ENCODE measurements at regions not wholly inside any gene's neighbourhood (a gene's known extent, or its start where the extent isn't known, plus 50 kb on each side); places are given as distances from the start of the nearest gene placed in this dataset.

GRCh38 chr9:135326141-135326540 is 153.4 kb upstream of the PPP1R26 start:
- DNase-seq = no peak

GRCh38 chr9:135326633-135327152 is 152.9 kb upstream of the PPP1R26 start:
- no peak for DNase-seq

GRCh38 chr9:135328485-135329417 is 150.8 kb upstream of the PPP1R26 start:
- no peak for DNase-seq

- peak; percentile 99 for DNase-seq
These were observed 149.8 kb upstream of the PPP1R26 start for GRCh38 chr9:135329571-135330306.

- DNase-seq = no peak
These were observed 149.3 kb upstream of the PPP1R26 start for GRCh38 chr9:135330307-135330631.

- DNase-seq = no peak
These were observed 148.6 kb upstream of the PPP1R26 start for GRCh38 chr9:135330685-135331590.

GRCh38 chr9:135332516-135332915 is 147.1 kb upstream of the PPP1R26 start:
- no peak for DNase-seq

- DNase-seq = no peak
These were observed 146.4 kb upstream of the PPP1R26 start for GRCh38 chr9:135332979-135333748.

- no peak for DNase-seq
These were observed 144.6 kb upstream of the PPP1R26 start for GRCh38 chr9:135334953-135335460.

GRCh38 chr9:135335691-135336181 is 143.8 kb upstream of the PPP1R26 start:
- DNase-seq = no peak

GRCh38 chr9:135336722-135337527 is 142.7 kb upstream of the PPP1R26 start:
- DNase-seq = no peak

- DNase-seq = no peak
These were observed 141.0 kb upstream of the PPP1R26 start for GRCh38 chr9:135338546-135338945.

GRCh38 chr9:135339378-135339973 is 140.1 kb upstream of the PPP1R26 start:
- DNase-seq = no peak

GRCh38 chr9:135340143-135340655 is 139.4 kb upstream of the PPP1R26 start:
- DNase-seq = no peak

- no peak for DNase-seq
These were observed 138.7 kb upstream of the PPP1R26 start for GRCh38 chr9:135340726-135341475.

- DNase-seq = no peak
These were observed 137.9 kb upstream of the PPP1R26 start for GRCh38 chr9:135341612-135342169.

- no peak for DNase-seq
These were observed 137.1 kb upstream of the PPP1R26 start for GRCh38 chr9:135342206-135343130.

- no peak for DNase-seq
These were observed 136.4 kb upstream of the PPP1R26 start for GRCh38 chr9:135343136-135343535.

Data from DMS79 treated with DMSO at 0.1 percent for 48 hours (cell line).